GM21529 (cell line): ENCODE measurements at regions not wholly inside any gene's neighbourhood (a gene's known extent, or its start where the extent isn't known, plus 50 kb on each side); places are given as distances from the start of the nearest gene placed in this dataset.

ENCODE experiments used
- ATAC-seq: cut with Tn5 transposase; IDR thresholded peaks from one replicate; pipeline ENCODE4 v1.9.1; 2021; ENCODE audit not compliant: unreplicated experiment

- no peak for ATAC-seq
Measured at GRCh38 chr15:61639491-61639890, 410.4 kb upstream of the RORA start.

- ATAC-seq: no peak
Measured at GRCh38 chr15:61634837-61635236, 405.7 kb upstream of the RORA start.

- ATAC-seq: no peak
Measured at GRCh38 chr15:61633951-61634350, 404.8 kb upstream of the RORA start.

- ATAC-seq: no peak
Measured at GRCh38 chr15:61629269-61629668, 400.2 kb upstream of the RORA start.

GRCh38 chr15:61624950-61625349 lies 395.8 kb upstream of the RORA start:
- ATAC-seq: no peak

GRCh38 chr15:61623746-61624145 lies 394.6 kb upstream of the RORA start:
- ATAC-seq: no peak

GRCh38 chr15:61621865-61622264 lies 392.8 kb upstream of the RORA start:
- ATAC-seq: no peak

- no peak for ATAC-seq
Measured at GRCh38 chr15:61621146-61621545, 392.0 kb upstream of the RORA start.

GRCh38 chr15:61620151-61620550 lies 391.0 kb upstream of the RORA start:
- no peak for ATAC-seq

- ATAC-seq: no peak
Measured at GRCh38 chr15:61613729-61614128, 384.6 kb upstream of the RORA start.

GRCh38 chr15:61613138-61613537 lies 384.0 kb upstream of the RORA start:
- ATAC-seq: no peak

GRCh38 chr15:61612111-61612510 lies 383.0 kb upstream of the RORA start:
- no peak for ATAC-seq

- no peak for ATAC-seq
Measured at GRCh38 chr15:61605343-61605742, 376.2 kb upstream of the RORA start.

GRCh38 chr15:61598655-61599054 lies 369.6 kb upstream of the RORA start:
- ATAC-seq: no peak

- ATAC-seq: no peak
Measured at GRCh38 chr15:61584410-61584809, 355.3 kb upstream of the RORA start.

- ATAC-seq: no peak
Measured at GRCh38 chr15:61582092-61582491, 353.0 kb upstream of the RORA start.

GRCh38 chr15:61575597-61575996 lies 346.5 kb upstream of the RORA start:
- no peak for ATAC-seq

- no peak for ATAC-seq
Measured at GRCh38 chr15:61571026-61571425, 341.9 kb upstream of the RORA start.

GRCh38 chr15:61564785-61565184 lies 335.7 kb upstream of the RORA start:
- ATAC-seq: no peak

- no peak for ATAC-seq
Measured at GRCh38 chr15:61558172-61559136, 329.4 kb upstream of the RORA start.

- no peak for ATAC-seq
Measured at GRCh38 chr15:61556037-61556648, 327.0 kb upstream of the RORA start.

- ATAC-seq: no peak
Measured at GRCh38 chr15:61549727-61550126, 320.6 kb upstream of the RORA start.
